Mesodermal cell (in vitro differentiated cells): ENCODE measurements at regions not wholly inside any gene's neighbourhood (a gene's known extent, or its start where the extent isn't known, plus 50 kb on each side); places are given as distances from the start of the nearest gene placed in this dataset.

ENCODE experiments used
- H3K27ac ChIP-seq: 2 replicates; pipeline ENCODE4 v1.7.0; 2013; ENCODE audit warnings: mild to moderate bottlenecking, low read depth, low read length, moderate library complexity; ENCODE audit not compliant: severe bottlenecking
- H3K36me3 ChIP-seq: 2 replicates; pipeline ENCODE4 v1.7.1; 2013; ENCODE audit warnings: mild to moderate bottlenecking, low read length, moderate library complexity; ENCODE audit not compliant: control insufficient read depth, insufficient read depth
- H3K4me1 ChIP-seq: one replicate; pipeline ENCODE4 v1.7.1; 2013; ENCODE audit warnings: mild to moderate bottlenecking, low read length; ENCODE audit not compliant: insufficient read depth, control insufficient read depth, poor library complexity, severe bottlenecking
- H3K4me3 ChIP-seq: 2 replicates; pipeline ENCODE4 v1.7.0; 2013; ENCODE audit warnings: low read length, control low read depth, mild to moderate bottlenecking; ENCODE audit not compliant: insufficient read depth, poor library complexity, severe bottlenecking; ENCODE audit errors: extremely low read depth
- H3K9me3 ChIP-seq: 2 replicates; pipeline ENCODE4 v1.7.1; 2013; ENCODE audit warnings: mild to moderate bottlenecking, low read length, moderate library complexity; ENCODE audit not compliant: control insufficient read depth
- WGBS, 2 experiments: methylation state at CpG; one replicate each; pipeline ENCODE4 v1.1.5; 2013; ENCODE audit warnings: missing lambda C conversion rate in 2 of 2; ENCODE audit not compliant: insufficient coverage in 2 of 2; 5-methylcytosine and 5-hydroxymethylcytosine counted together

GRCh38 chr20:19851861-19852260 lies 93.8 kb downstream of the RIN2 start:
- H3K4me3 ChIP-seq = no peak overlapping the region
- H3K27ac ChIP-seq = no peak overlapping the region
- H3K36me3 ChIP-seq = no peaks in the 10 kb centered on the region
- 88 to 93% methylated on average over 6 of the region's 7 CpGs for WGBS, 2 experiments
- H3K9me3 ChIP-seq = no peaks in the 10 kb centered on the region
- peaks cover 12% of the 10 kb centered on the region for H3K4me1 ChIP-seq

GRCh38 chr20:19855416-19855815 lies 97.4 kb downstream of the RIN2 start:
- Histone ChIP-seq H3K9me3 (no peaks in the 10 kb centered on the region), H3K4me3 (no peak overlapping the region), H3K4me1 (no peaks in the 10 kb centered on the region), H3K27ac (no peak overlapping the region), H3K36me3 (peaks cover 4% of the 10 kb centered on the region)
- WGBS, 2 experiments = 78 to 88% methylated on average over 1 to 3 of the region's 3 CpGs

GRCh38 chr20:19858466-19859371 lies 100.7 kb downstream of the RIN2 start:
- H3K36me3 ChIP-seq = peaks cover 11% of the 10 kb centered on the region
- no peak overlapping the region for H3K27ac ChIP-seq
- no peaks in the 10 kb centered on the region for H3K4me1 ChIP-seq
- H3K4me3 ChIP-seq = no peak overlapping the region
- H3K9me3 ChIP-seq = no peaks in the 10 kb centered on the region
- 72 to 76% methylated on average over 6 to 7 of the region's 9 CpGs for WGBS, 2 experiments

GRCh38 chr20:19859444-19859843 lies 101.4 kb downstream of the RIN2 start:
- WGBS, 2 experiments = 85 to 92% methylated on average over 2 of the region's 3 CpGs
- Histone ChIP-seq H3K4me1 (no peaks in the 10 kb centered on the region), H3K27ac (no peak overlapping the region), H3K36me3 (peaks cover 11% of the 10 kb centered on the region), H3K4me3 (no peak overlapping the region), H3K9me3 (no peaks in the 10 kb centered on the region)

GRCh38 chr20:19860737-19861136 lies 102.7 kb downstream of the RIN2 start:
- no peak overlapping the region for H3K4me3 ChIP-seq
- H3K27ac ChIP-seq = no peak overlapping the region
- WGBS, 2 experiments = no CpG with 5 or more reads among the region's 2 CpGs

GRCh38 chr20:19861147-19861759 lies 103.2 kb downstream of the RIN2 start:
- Histone ChIP-seq H3K36me3 (peaks cover 11% of the 10 kb centered on the region), H3K4me3 (no peak overlapping the region), H3K4me1 (no peaks in the 10 kb centered on the region), H3K27ac (no peak overlapping the region), H3K9me3 (no peaks in the 10 kb centered on the region)
- 83 to 88% methylated on average over 6 of the region's 6 CpGs for WGBS, 2 experiments

More at GRCh38 chr20:19860737-19861136, 102.7 kb downstream of the RIN2 start:
- no peaks in the 10 kb centered on the region for H3K9me3 ChIP-seq
- H3K36me3 ChIP-seq = peaks cover 11% of the 10 kb centered on the region
- no peaks in the 10 kb centered on the region for H3K4me1 ChIP-seq

GRCh38 chr20:19864130-19864529 lies 106.1 kb downstream of the RIN2 start:
- H3K4me3 ChIP-seq = no peak overlapping the region
- no peaks in the 10 kb centered on the region for H3K9me3 ChIP-seq
- H3K36me3 ChIP-seq = peaks cover 16% of the 10 kb centered on the region
- H3K4me1 ChIP-seq = no peaks in the 10 kb centered on the region
- no peak overlapping the region for H3K27ac ChIP-seq
- WGBS, 2 experiments = 88 to 100% methylated on average over 1 to 2 of the region's 3 CpGs

- no peaks in the 10 kb centered on the region for H3K4me1 ChIP-seq
- H3K4me3 ChIP-seq = no peak overlapping the region
- no peaks in the 10 kb centered on the region for H3K9me3 ChIP-seq
- H3K36me3 ChIP-seq = peaks cover 18% of the 10 kb centered on the region
- no peak overlapping the region for H3K27ac ChIP-seq
Measured at GRCh38 chr20:19866070-19866469, 108.0 kb downstream of the RIN2 start.

- Histone ChIP-seq H3K36me3 (peaks cover 24% of the 10 kb centered on the region), H3K27ac (no peak overlapping the region), H3K4me1 (no peaks in the 10 kb centered on the region), H3K9me3 (no peaks in the 10 kb centered on the region), H3K4me3 (no peak overlapping the region)
- 91 to 100% methylated on average over 2 of the region's 2 CpGs for WGBS, 2 experiments
Measured at GRCh38 chr20:19867074-19867473, 109.0 kb downstream of the RIN2 start.

- H3K9me3 ChIP-seq = no peaks in the 10 kb centered on the region
- peaks cover 27% of the 10 kb centered on the region for H3K36me3 ChIP-seq
- H3K27ac ChIP-seq = no peak overlapping the region
- H3K4me1 ChIP-seq = no peaks in the 10 kb centered on the region
- no peak overlapping the region for H3K4me3 ChIP-seq
- 91 to 95% methylated on average over 10 to 13 of the region's 13 CpGs for WGBS, 2 experiments
Measured at GRCh38 chr20:19867940-19868371, 109.9 kb downstream of the RIN2 start.

- H3K36me3 ChIP-seq = peaks cover 32% of the 10 kb centered on the region
- no peaks in the 10 kb centered on the region for H3K4me1 ChIP-seq
- WGBS, 2 experiments = 92 to 97% methylated on average over 5 of the region's 6 CpGs
- no peak overlapping the region for H3K4me3 ChIP-seq
- peaks cover 4% of the 10 kb centered on the region for H3K9me3 ChIP-seq
- no peak overlapping the region for H3K27ac ChIP-seq
Measured at GRCh38 chr20:19868441-19868840, 110.4 kb downstream of the RIN2 start.
